Stimulated activated naive B cell treated with anti-CD40 and anti-IgM and Interleukin-4, amounts not matched to agents 10 μg/mL and 1 μg/mL and 100 μg/mL, for 72 hours (primary cell): ENCODE measurements at regions not wholly inside any gene's neighbourhood (a gene's known extent, or its start where the extent isn't known, plus 50 kb on each side); places are given as distances from the start of the nearest gene placed in this dataset.

Source experiments
- ATAC-seq, 2 donors: fragments of 150-1000 bp; cut with Tn5 transposase; replicated peaks; 2 replicates each; pipeline ENCODE4 v1.10.0; 2021; ENCODE audit warnings: moderate library complexity in 1 of 2
- DNase-seq: peaks from one replicate; pipeline ENCODE4 v3.0.0; 2021
- H3K27ac Mint-ChIP-seq: one replicate; pipeline ENCODE4 v1.8.0; 2022; ENCODE audit warnings: mild to moderate bottlenecking, mixed read lengths
- H3K27me3 Mint-ChIP-seq, 2 donors: one replicate each; pipeline ENCODE4 v1.8.0; 2022; ENCODE audit warnings: mixed read lengths in 2 of 2
- H3K36me3 Mint-ChIP-seq, 2 donors: one replicate each; pipeline ENCODE4 v1.8.0; 2022; ENCODE audit warnings: mixed read lengths in 2 of 2, mild to moderate bottlenecking in 1 of 2
- H3K4me1 Mint-ChIP-seq, 2 donors: one replicate each; pipeline ENCODE4 v1.8.0; 2022; ENCODE audit warnings: mixed read lengths in 2 of 2, mild to moderate bottlenecking in 1 of 2
- H3K4me3 Mint-ChIP-seq, 2 donors: one replicate each; pipeline ENCODE4 v1.8.0; 2022; ENCODE audit warnings: mild to moderate bottlenecking in 2 of 2, mixed read lengths in 2 of 2, moderate library complexity in 1 of 2
- H3K9me3 Mint-ChIP-seq, 2 donors: one replicate each; pipeline ENCODE4 v1.8.0; 2022; ENCODE audit warnings: mixed read lengths in 2 of 2, mild to moderate bottlenecking in 1 of 2

DNA sequence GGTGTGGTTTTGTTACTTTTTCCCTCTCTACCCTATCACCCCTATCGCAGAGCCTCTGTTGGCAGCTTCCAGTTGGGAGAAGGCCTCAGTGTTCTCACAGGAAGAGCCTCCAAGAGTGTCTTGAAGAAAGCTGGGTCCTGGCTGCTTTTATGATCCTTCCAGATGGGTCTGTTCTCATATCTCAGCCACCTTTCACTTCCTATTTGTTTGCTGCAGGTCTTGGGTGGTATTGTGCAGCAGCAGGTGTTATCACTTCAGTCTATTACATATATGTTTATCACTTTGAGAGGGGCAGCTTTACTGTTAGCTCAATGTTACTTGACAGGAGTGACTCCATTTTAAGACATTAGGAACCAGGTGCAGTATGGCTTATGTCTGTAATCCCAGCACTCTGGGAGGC is 59.2 kb upstream of the GDNF start:
- Mint-ChIP-seq H3K4me3 (no peak overlapping the region), H3K9me3 (peaks cover 1 to 4% of the 10 kb centered on the region in 2 donors), H3K4me1 (no peaks in the 10 kb centered on the region), H3K36me3 (no peaks in the 10 kb centered on the region), H3K27me3 (peaks cover 0 to 12% of the 10 kb centered on the region in 2 donors), H3K27ac (no peak overlapping the region)
- DNase-seq = no peak
- no peak for ATAC-seq

DNA sequence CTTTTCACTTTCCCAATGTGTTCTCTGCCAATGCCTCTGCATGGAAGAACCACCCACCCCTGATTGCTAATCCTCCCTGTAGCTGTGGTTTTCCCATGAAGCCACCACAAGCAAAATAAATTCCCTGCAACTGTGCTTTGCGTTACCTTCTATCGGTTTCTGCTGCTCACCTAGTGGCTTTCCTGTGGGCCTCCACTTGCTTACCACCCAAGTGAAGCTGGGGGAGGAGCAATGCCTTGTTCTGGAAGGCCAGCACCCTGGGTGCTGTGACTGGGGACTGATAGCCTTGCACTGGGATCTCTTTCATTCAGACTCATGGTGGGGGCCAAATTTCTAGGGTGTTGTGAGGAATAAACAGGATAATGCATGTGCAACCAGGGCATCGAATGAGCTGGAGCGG is 56.3 kb upstream of the GDNF start:
- H3K9me3 Mint-ChIP-seq = no peaks in the 10 kb centered on the region

DNA sequence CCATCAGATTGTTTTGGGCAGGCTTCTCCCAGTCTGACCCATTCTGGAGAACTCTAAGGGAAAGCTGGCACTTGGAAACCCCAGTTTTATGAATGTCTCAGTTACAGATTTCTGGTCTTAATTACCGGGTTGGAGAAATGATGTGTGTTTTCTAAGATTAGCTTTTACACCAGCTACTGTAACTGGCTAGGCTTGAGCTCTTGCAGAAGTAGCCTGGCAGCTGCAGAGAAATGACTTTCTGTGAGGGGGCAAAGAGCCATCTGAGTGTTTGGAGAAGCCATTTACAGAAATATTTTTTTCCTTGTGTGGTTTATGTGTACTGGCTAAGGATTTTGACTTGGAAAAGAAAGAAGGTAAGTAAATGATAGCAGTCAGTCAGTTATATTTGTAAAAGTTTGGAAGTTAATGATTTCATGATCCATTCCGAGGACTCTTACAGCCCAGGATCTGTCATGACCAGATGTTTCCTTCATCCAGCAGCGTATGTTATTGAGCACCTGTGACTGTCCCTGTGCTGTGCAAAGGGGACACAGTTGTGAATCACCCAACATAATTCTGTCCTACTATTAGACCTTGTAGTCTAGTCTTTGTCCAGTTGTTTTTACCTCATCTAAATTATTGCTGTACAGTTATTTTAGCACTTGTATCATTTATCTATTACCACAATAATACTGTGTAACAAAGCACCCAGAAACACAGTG is 53.7 kb upstream of the GDNF start:
- Mint-ChIP-seq H3K9me3 (no peaks in the 10 kb centered on the region), H3K27me3 (peaks cover 0 to 12% of the 10 kb centered on the region in 2 donors), H3K27ac (no peak overlapping the region), H3K4me1 (no peaks in the 10 kb centered on the region), H3K36me3 (no peaks in the 10 kb centered on the region), H3K4me3 (no peak overlapping the region)
- DNase-seq = no peak
- no peak for ATAC-seq

More for the DNA sequence above, 56.3 kb upstream of the GDNF start:
- ATAC-seq (no peak), DNase-seq (no peak)
- Mint-ChIP-seq H3K27ac (no peak overlapping the region), H3K4me1 (no peaks in the 10 kb centered on the region), H3K4me3 (no peak overlapping the region), H3K36me3 (no peaks in the 10 kb centered on the region), H3K27me3 (peaks cover 0 to 12% of the 10 kb centered on the region in 2 donors)

DNA sequence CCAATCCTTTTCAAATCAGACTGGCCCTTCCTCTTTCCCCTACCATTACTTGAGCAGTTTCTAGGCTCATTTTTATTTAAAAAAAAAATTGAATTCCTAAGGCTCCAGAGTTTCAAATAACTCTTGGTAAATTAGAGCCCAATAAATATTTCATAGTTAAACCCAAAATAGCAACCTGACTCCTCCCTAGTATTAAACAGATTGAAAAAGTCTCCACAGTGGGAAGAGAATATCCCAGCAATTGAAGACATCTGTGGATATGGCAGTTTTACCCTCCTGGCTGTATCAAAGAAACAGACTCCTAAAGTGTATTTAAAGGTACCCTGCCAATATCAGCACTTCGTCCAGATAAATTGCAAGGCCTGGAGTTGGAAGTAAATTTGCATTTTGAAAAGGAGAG is 52.7 kb upstream of the GDNF start:
- H3K27ac Mint-ChIP-seq = no peak overlapping the region
- no peaks in the 10 kb centered on the region for H3K36me3 Mint-ChIP-seq
- no peaks in the 10 kb centered on the region for H3K4me1 Mint-ChIP-seq
- ATAC-seq (no peak), DNase-seq (no peak)
- H3K9me3 Mint-ChIP-seq = no peaks in the 10 kb centered on the region
- peaks cover 0 to 12% of the 10 kb centered on the region in 2 donors for H3K27me3 Mint-ChIP-seq
- no peak overlapping the region for H3K4me3 Mint-ChIP-seq

DNA sequence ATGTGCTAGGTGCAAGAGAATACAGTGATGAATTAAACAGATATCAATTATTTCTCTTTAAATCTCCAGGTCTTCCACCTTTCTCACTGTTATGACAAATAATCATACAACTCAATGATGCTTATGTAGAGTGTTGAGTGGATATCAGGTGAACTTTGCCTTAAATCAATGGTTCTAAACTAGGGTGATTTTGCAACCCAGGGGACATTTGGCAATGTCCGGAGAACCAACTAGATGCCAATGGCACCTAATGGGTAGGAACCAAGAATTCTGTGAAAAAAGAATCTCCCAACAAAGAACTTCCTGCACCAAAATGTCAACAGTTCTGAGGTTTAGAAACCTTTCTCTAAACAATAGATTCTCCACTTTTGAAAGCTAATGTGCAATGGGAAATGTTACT is 52.0 kb upstream of the GDNF start:
- Mint-ChIP-seq H3K36me3 (no peaks in the 10 kb centered on the region), H3K27ac (no peak overlapping the region), H3K9me3 (no peaks in the 10 kb centered on the region), H3K4me1 (no peaks in the 10 kb centered on the region), H3K4me3 (no peak overlapping the region), H3K27me3 (peaks cover 0 to 5% of the 10 kb centered on the region in 2 donors)
- DNase-seq = no peak
- no peak for ATAC-seq

DNA sequence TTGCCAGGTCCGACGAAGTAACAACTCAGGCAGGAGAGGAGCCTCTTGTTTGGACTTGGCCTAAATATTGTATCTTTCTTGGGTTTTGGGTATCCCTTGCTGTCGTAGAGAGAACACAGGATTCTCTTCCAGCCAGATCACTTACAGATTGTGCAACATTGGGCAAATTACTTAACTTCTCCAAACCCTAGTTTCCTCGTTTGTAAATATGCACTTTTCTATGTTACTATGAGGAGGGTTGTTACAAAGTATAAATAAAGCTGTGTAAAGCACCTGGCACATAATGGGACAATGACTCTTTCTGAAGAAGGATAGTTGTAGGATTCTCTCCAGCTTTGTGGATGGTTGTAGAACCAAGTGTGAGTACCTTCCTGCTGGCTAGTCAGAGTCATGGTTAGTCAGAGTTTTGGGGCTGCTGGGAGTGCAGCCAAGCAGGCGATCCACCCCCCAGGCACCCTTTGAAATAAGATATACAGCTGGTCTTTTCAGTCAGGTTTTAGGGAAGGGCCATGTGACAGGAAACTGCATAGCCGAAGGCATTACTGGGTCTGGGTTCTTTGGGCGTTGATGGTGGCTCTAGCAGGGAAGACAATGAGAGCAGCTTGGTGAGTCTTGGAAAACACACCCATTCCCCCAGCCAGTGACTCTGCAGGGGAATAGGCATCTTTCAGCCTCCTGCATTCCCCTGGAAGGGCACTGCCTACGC is 49.9 kb upstream of the GDNF start:
- Mint-ChIP-seq H3K27ac (no peak overlapping the region), H3K4me3 (no peak overlapping the region), H3K4me1 (no peaks in the 10 kb centered on the region), H3K9me3 (no peaks in the 10 kb centered on the region), H3K27me3 (peaks cover 6 to 8% of the 10 kb centered on the region in 2 donors), H3K36me3 (no peaks in the 10 kb centered on the region)
- ATAC-seq = no peak
- no peak for DNase-seq
